ENCODE measurements at regions not wholly inside any gene's neighbourhood (a gene's known extent, or its start where the extent isn't known, plus 50 kb on each side); places are given as distances from the start of the nearest gene placed in this dataset.

DNA sequence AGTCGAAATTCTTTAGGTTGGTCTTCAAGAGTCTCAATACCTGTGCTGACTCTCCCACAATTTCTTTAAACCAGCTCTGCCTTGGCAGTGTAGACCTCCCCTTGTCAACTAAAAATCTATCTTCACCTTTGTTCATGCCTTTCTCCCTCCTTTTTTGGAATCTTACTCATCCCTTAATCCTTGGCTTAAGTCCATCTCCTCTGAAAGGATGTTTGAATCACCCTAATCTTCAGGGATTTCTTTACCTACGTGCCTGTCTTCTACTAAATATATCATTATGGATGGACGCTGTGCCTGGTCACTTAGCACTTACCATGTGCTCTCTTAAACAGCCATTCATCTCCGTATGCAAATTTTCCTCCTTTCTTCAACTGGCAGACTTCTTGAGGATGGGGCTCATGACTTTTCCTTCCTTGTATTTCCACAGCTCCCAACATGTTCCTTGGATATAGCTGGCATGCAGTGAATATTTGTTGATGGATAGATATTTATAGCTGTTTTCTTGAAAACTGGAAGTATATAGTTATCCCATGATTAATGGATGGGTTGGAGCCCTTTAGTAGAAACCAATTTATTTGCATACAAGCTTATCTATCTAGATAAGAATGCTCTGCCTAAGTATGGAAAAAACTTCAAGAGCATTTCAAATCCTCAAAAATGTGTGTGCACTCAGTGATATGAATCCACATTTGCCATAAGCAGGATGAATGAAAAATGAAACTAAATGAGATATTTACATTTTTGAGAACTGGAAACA is 166.6 kb downstream of the SPRY1 start:
- TF ChIP-seq, protein P1, sequence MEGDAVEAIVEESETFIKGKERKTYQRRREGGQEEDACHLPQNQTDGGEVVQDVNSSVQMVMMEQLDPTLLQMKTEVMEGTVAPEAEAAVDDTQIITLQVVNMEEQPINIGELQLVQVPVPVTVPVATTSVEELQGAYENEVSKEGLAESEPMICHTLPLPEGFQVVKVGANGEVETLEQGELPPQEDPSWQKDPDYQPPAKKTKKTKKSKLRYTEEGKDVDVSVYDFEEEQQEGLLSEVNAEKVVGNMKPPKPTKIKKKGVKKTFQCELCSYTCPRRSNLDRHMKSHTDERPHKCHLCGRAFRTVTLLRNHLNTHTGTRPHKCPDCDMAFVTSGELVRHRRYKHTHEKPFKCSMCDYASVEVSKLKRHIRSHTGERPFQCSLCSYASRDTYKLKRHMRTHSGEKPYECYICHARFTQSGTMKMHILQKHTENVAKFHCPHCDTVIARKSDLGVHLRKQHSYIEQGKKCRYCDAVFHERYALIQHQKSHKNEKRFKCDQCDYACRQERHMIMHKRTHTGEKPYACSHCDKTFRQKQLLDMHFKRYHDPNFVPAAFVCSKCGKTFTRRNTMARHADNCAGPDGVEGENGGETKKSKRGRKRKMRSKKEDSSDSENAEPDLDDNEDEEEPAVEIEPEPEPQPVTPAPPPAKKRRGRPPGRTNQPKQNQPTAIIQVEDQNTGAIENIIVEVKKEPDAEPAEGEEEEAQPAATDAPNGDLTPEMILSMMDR (IDR thresholded peaks at IDR 0.05; ENCODE audit: insufficient read depth, low read depth, low read length) = no peak
- TF ChIP-seq EZH2 (IDR thresholded peaks at IDR 0.05; ENCODE audit: insufficient read depth, low read length) = no peak
